ENCODE measurements at regions not wholly inside any gene's neighbourhood (a gene's known extent, or its start where the extent isn't known, plus 50 kb on each side); places are given as distances from the start of the nearest gene placed in this dataset.

- Histone ChIP-seq H3K9me3 (no peaks in the 10 kb centered on the region), H3K27ac (no peak overlapping the region), H3K36me3 (no peaks in the 10 kb centered on the region), H3K4me1 (no peaks in the 10 kb centered on the region), H3K4me3 (no peak overlapping the region), H3K27me3 (no peaks in the 10 kb centered on the region)
- DNase-seq (ENCODE audit: low spot score in 2 of 2) = no peak
- TF ChIP-seq POLR2AphosphoS5 (IDR thresholded peaks at IDR 0.05) (no peak), EP300 (IDR thresholded peaks at IDR 0.05) (no peak), CTCF (IDR thresholded peaks at IDR 0.05) (no peak), POLR2A (IDR thresholded peaks at IDR 0.05) (no peak)
- WGBS = 31% methylated on average over 3 of the region's 3 CpGs
Observed at GRCh38 chr2:183495589-183496267, 371.5 kb downstream of the NUP35 start.

GRCh38 chr2:183497861-183498260 lies 373.6 kb downstream of the NUP35 start:
- DNase-seq (ENCODE audit: low spot score in 2 of 2) = no peak
- no peak overlapping the region for H3K27ac ChIP-seq
- H3K27me3 ChIP-seq = no peaks in the 10 kb centered on the region
- H3K36me3 ChIP-seq = no peaks in the 10 kb centered on the region
- 61% methylated on average over 1 of the region's 1 CpG for WGBS
- TF ChIP-seq POLR2AphosphoS5 (IDR thresholded peaks at IDR 0.05) = no peak
- TF ChIP-seq POLR2A (IDR thresholded peaks at IDR 0.05) = no peak
- no peak for TF ChIP-seq CTCF (IDR thresholded peaks at IDR 0.05)
- TF ChIP-seq EP300 (IDR thresholded peaks at IDR 0.05) = no peak
- no peaks in the 10 kb centered on the region for H3K9me3 ChIP-seq
- H3K4me3 ChIP-seq = no peak overlapping the region
- no peaks in the 10 kb centered on the region for H3K4me1 ChIP-seq

- Histone ChIP-seq H3K9me3 (no peaks in the 10 kb centered on the region), H3K27me3 (no peaks in the 10 kb centered on the region), H3K4me3 (no peak overlapping the region), H3K36me3 (no peaks in the 10 kb centered on the region), H3K27ac (no peak overlapping the region), H3K4me1 (no peaks in the 10 kb centered on the region)
- WGBS = 97% methylated on average over 1 of the region's 1 CpG
- DNase-seq (ENCODE audit: low spot score in 2 of 2) = no peak
- no peak for TF ChIP-seq EP300 (IDR thresholded peaks at IDR 0.05)
- TF ChIP-seq POLR2AphosphoS5 (IDR thresholded peaks at IDR 0.05) = no peak
- no peak for TF ChIP-seq CTCF (IDR thresholded peaks at IDR 0.05)
- no peak for TF ChIP-seq POLR2A (IDR thresholded peaks at IDR 0.05)
Observed at GRCh38 chr2:183505911-183506310, 381.7 kb downstream of the NUP35 start.

GRCh38 chr2:183511154-183511553 lies 386.9 kb downstream of the NUP35 start:
- no peaks in the 10 kb centered on the region for H3K27me3 ChIP-seq
- H3K4me3 ChIP-seq = no peak overlapping the region
- no peak overlapping the region for H3K27ac ChIP-seq
- H3K4me1 ChIP-seq = no peaks in the 10 kb centered on the region
- no peak for TF ChIP-seq CTCF (IDR thresholded peaks at IDR 0.05)
- TF ChIP-seq POLR2A (IDR thresholded peaks at IDR 0.05) = no peak
- TF ChIP-seq EP300 (IDR thresholded peaks at IDR 0.05) = no peak
- no peak for TF ChIP-seq POLR2AphosphoS5 (IDR thresholded peaks at IDR 0.05)
- no peak for DNase-seq (ENCODE audit: low spot score in 2 of 2)
- no peaks in the 10 kb centered on the region for H3K9me3 ChIP-seq
- no peaks in the 10 kb centered on the region for H3K36me3 ChIP-seq
- 60% methylated on average over 2 of the region's 3 CpGs for WGBS

GRCh38 chr2:183519371-183520056 lies 395.3 kb downstream of the NUP35 start:
- WGBS = 95% methylated on average over 1 of the region's 1 CpG
- TF ChIP-seq EP300 (IDR thresholded peaks at IDR 0.05) (no peak), POLR2AphosphoS5 (IDR thresholded peaks at IDR 0.05) (no peak), CTCF (IDR thresholded peaks at IDR 0.05) (no peak), POLR2A (IDR thresholded peaks at IDR 0.05) (no peak)
- no peak for DNase-seq (ENCODE audit: low spot score in 2 of 2)
- Histone ChIP-seq H3K4me1 (no peaks in the 10 kb centered on the region), H3K27ac (no peak overlapping the region), H3K27me3 (no peaks in the 10 kb centered on the region), H3K4me3 (no peak overlapping the region), H3K36me3 (no peaks in the 10 kb centered on the region), H3K9me3 (no peaks in the 10 kb centered on the region)

All from suprapubic skin (tissue), 4 donors.